B cell (primary cell): ENCODE measurements at regions not wholly inside any gene's neighbourhood (a gene's known extent, or its start where the extent isn't known, plus 50 kb on each side); places are given as distances from the start of the nearest gene placed in this dataset.

Source experiments
- ATAC-seq: fragments of 200-7000 bp; cut with Tn5 transposase; one replicate; pipeline ENCODE4 v1.10.0; 2021; ENCODE audit warnings: low read depth, mild to moderate bottlenecking, moderate number of reproducible peaks, moderate library complexity
- CTCF ChIA-PET: fragments of 350-600 bp; sonication (Branson Sonifier 250); formaldehyde crosslinking; loops from one replicate; lab custom pipeline; 2021; ENCODE audit warnings: antibody characterized with exemption, inconsistent platforms; lab: Charles Lee
- POLR2A ChIA-PET: fragments of 350-600 bp; sonication (Branson Sonifier 250); formaldehyde crosslinking; loops from one replicate; lab custom pipeline; 2021; ENCODE audit warnings: antibody characterized with exemption; lab: Charles Lee
- DNase-seq: peaks from one replicate; pipeline ENCODE4 v3.0.0; 2013
- H2AFZ ChIP-seq: 2 replicates; pipeline ENCODE4 v1.6.1; 2012; ENCODE audit warnings: mild to moderate bottlenecking, low read depth, low read length; ENCODE audit not compliant: insufficient read depth, poor library complexity, severe bottlenecking
- H3K27ac ChIP-seq, 2 donors: 1 replicate in 1 of 2; 2 replicates in 1 of 2; pipeline ENCODE4 v1.5.1; 2012 to 2013; ENCODE audit warnings: low read length in 2 of 2, mild to moderate bottlenecking in 2 of 2, moderate library complexity in 1 of 2
- H3K27me3 ChIP-seq, 4 experiments: fragments of 200-600 bp in 1 of 4; sonication (generic) in 1 of 4; replicated peaks in 1 of 4; 1 replicate in 2 of 4; 2 replicates in 2 of 4; pipeline versions ENCODE4 v1.6.1 to v1.7.0; 2013 to 2016; ENCODE audit warnings: low read length in 3 of 4, mild to moderate bottlenecking in 2 of 4, mixed read lengths in 1 of 4, moderate library complexity in 1 of 4; ENCODE audit not compliant: insufficient read depth in 4 of 4, control insufficient read depth in 3 of 4; ENCODE audit errors: control extremely low read depth in 1 of 4
- H3K36me3 ChIP-seq, 2 experiments: replicated peaks in 1 of 2; 1 replicate in 1 of 2; 2 replicates in 1 of 2; pipeline versions ENCODE4 v1.6.1 to v1.7.1; 2013; ENCODE audit warnings: low read length in 1 of 2; ENCODE audit not compliant: insufficient read depth in 2 of 2, control insufficient read depth in 1 of 2; ENCODE audit errors: control extremely low read depth in 1 of 2, extremely low read depth in 1 of 2
- H3K4me1 ChIP-seq, 2 donors: fragments of 200-600 bp in 1 of 2; sonication (generic) in 1 of 2; 1 replicate in 1 of 2; 2 replicates in 1 of 2; pipeline versions ENCODE4 v1.5.1 to v1.6.1; 2013 to 2017; ENCODE audit warnings: low read length in 2 of 2; ENCODE audit not compliant: control insufficient read depth in 2 of 2, insufficient read depth in 2 of 2
- H3K4me2 ChIP-seq: replicated peaks from 2 replicates; pipeline ENCODE3; 2012; ENCODE audit warnings: mild to moderate bottlenecking, low read depth, low read length; ENCODE audit not compliant: poor library complexity, severe bottlenecking
- H3K4me3 ChIP-seq, 5 experiments: fragments of 200-600 bp in 1 of 5; sonication (generic) in 1 of 5; 1 replicate in 3 of 5; 2 replicates in 2 of 5; pipeline versions ENCODE4 v1.5.1 to v1.7.0; 2011 to 2016; ENCODE audit warnings: low read length in 4 of 5, mild to moderate bottlenecking in 4 of 5, low read depth in 2 of 5, control low read depth in 1 of 5, moderate library complexity in 1 of 5; ENCODE audit not compliant: insufficient read depth in 1 of 5; ENCODE audit errors: control extremely low read depth in 1 of 5, extremely low read depth in 1 of 5
- H3K79me2 ChIP-seq: fragments of 200-600 bp; sonication (generic); one replicate; pipeline ENCODE4 v1.6.0; 2016; ENCODE audit warnings: low read length; ENCODE audit not compliant: control insufficient read depth, insufficient read depth
- H3K9ac ChIP-seq: fragments of 200-600 bp; sonication (generic); 2 replicates; pipeline ENCODE4 v1.6.1; 2017; ENCODE audit warnings: mild to moderate bottlenecking, low read length, moderate library complexity
- H3K9me3 ChIP-seq, 3 donors: one replicate each; pipeline versions ENCODE4 v1.6.1 to v1.7.1; 2013; ENCODE audit warnings: low read length in 2 of 3; ENCODE audit not compliant: control insufficient read depth in 2 of 3, insufficient read depth in 1 of 3; ENCODE audit errors: control extremely low read depth in 1 of 3
- H4K20me1 ChIP-seq: 2 replicates; pipeline ENCODE4 v1.6.0; 2012; ENCODE audit warnings: mild to moderate bottlenecking, low read length; ENCODE audit not compliant: insufficient read depth, control insufficient read depth, poor library complexity, severe bottlenecking
- H3K27ac Mint-ChIP-seq: one replicate; pipeline ENCODE4 v1.8.0; 2021; ENCODE audit warnings: mixed read lengths
- H3K27me3 Mint-ChIP-seq: one replicate; pipeline ENCODE4 v1.8.0; 2021; ENCODE audit warnings: mixed read lengths
- H3K4me1 Mint-ChIP-seq: one replicate; pipeline ENCODE4 v1.8.0; 2021; ENCODE audit warnings: mixed read lengths
- H3K4me3 Mint-ChIP-seq: one replicate; pipeline ENCODE4 v1.8.0; 2021; ENCODE audit warnings: mixed read lengths
- H3K9me3 Mint-ChIP-seq: one replicate; pipeline ENCODE4 v1.8.0; 2022; ENCODE audit warnings: mixed read lengths; ENCODE audit not compliant: insufficient read depth
- EZH2 ChIP-seq: IDR thresholded peaks from 2 replicates; pipeline ENCODE4 v1.6.1; 2012; ENCODE audit warnings: borderline replicate concordance, low read depth, mild to moderate bottlenecking, moderate library complexity, low read length; ENCODE audit not compliant: insufficient read depth, poor library complexity, severe bottlenecking
- WGBS: methylation state at CpG from one replicate; pipeline ENCODE4 v1.1.5; 2013; ENCODE audit warnings: missing lambda C conversion rate; ENCODE audit not compliant: insufficient coverage; 5-methylcytosine and 5-hydroxymethylcytosine counted together
- intact Hi-C: fragments of 100-400 bp; cut with micrococcal nuclease; formaldehyde crosslinking; loops from one replicate; pipeline ENCODE4 v1.10.0; 2022
- TF ChIP-seq, protein P1 (sequence below): fragments of 200-600 bp; IDR thresholded peaks from one replicate; pipeline ENCODE4 v1.8.0; 2022; ENCODE audit warnings: antibody characterized with exemption, mild to moderate bottlenecking

GRCh38 chr11:92869716-92870115, 99.7 kb upstream of the MTNR1B start:
- 57% methylated on average over 1 of the region's 1 CpG for WGBS
- Mint-ChIP-seq H3K9me3 (no peaks in the 10 kb centered on the region), H3K4me1 (no peaks in the 10 kb centered on the region), H3K27ac (no peak overlapping the region), H3K4me3 (no peak overlapping the region), H3K27me3 (no peaks in the 10 kb centered on the region)
- Histone ChIP-seq H3K4me3 (no peak overlapping the region), H3K9me3 (peaks cover 0 to 8% (median 0%) of the 10 kb centered on the region in 3 donors), H2AFZ (no peak overlapping the region), H3K36me3 (no peaks in the 10 kb centered on the region), H3K4me1 (no peaks in the 10 kb centered on the region), H3K79me2 (no peaks in the 10 kb centered on the region), H3K4me2 (no peak overlapping the region), H4K20me1 (no peaks in the 10 kb centered on the region), H3K9ac (no peak overlapping the region), H3K27ac (no peak overlapping the region), H3K27me3 (no peaks in the 10 kb centered on the region)
- no peak for ATAC-seq
- CTCF ChIA-PET, result no interaction called here
- intact Hi-C loops, result no loop called here
- DNase-seq, result no peak
- no peak for TF ChIP-seq EZH2
- TF ChIP-seq, protein P1, sequence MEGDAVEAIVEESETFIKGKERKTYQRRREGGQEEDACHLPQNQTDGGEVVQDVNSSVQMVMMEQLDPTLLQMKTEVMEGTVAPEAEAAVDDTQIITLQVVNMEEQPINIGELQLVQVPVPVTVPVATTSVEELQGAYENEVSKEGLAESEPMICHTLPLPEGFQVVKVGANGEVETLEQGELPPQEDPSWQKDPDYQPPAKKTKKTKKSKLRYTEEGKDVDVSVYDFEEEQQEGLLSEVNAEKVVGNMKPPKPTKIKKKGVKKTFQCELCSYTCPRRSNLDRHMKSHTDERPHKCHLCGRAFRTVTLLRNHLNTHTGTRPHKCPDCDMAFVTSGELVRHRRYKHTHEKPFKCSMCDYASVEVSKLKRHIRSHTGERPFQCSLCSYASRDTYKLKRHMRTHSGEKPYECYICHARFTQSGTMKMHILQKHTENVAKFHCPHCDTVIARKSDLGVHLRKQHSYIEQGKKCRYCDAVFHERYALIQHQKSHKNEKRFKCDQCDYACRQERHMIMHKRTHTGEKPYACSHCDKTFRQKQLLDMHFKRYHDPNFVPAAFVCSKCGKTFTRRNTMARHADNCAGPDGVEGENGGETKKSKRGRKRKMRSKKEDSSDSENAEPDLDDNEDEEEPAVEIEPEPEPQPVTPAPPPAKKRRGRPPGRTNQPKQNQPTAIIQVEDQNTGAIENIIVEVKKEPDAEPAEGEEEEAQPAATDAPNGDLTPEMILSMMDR, result no peak
- POLR2A ChIA-PET, result no interaction called here

GRCh38 chr11:92870196-92870832, 99.1 kb upstream of the MTNR1B start:
- Histone ChIP-seq H2AFZ (no peak overlapping the region), H3K79me2 (no peaks in the 10 kb centered on the region), H3K36me3 (no peaks in the 10 kb centered on the region), H3K9ac (no peak overlapping the region), H3K27ac (no peak overlapping the region), H3K27me3 (no peaks in the 10 kb centered on the region), H4K20me1 (no peaks in the 10 kb centered on the region), H3K4me2 (no peak overlapping the region), H3K9me3 (peaks cover 0 to 8% (median 0%) of the 10 kb centered on the region in 3 donors), H3K4me1 (no peaks in the 10 kb centered on the region), H3K4me3 (no peak overlapping the region)
- H3K4me1 Mint-ChIP-seq, result no peaks in the 10 kb centered on the region
- ChIA-PET POLR2A (no interaction called here), CTCF (no interaction called here)
- TF ChIP-seq, protein P1, result no peak
- TF ChIP-seq EZH2, result no peak
- H3K27ac Mint-ChIP-seq, result no peak overlapping the region
- no peaks in the 10 kb centered on the region for H3K27me3 Mint-ChIP-seq
- intact Hi-C loops, result no loop called here
- no peak overlapping the region for H3K4me3 Mint-ChIP-seq
- no peak for DNase-seq
- no peak for ATAC-seq
- 100% methylated on average over 1 of the region's 4 CpGs for WGBS
- H3K9me3 Mint-ChIP-seq, result no peaks in the 10 kb centered on the region
